Sigmoid colon (tissue), 6 donors: ENCODE measurements at regions not wholly inside any gene's neighbourhood (a gene's known extent, or its start where the extent isn't known, plus 50 kb on each side); places are given as distances from the start of the nearest gene placed in this dataset.

ENCODE experiments used
- DNase-seq: peaks from one replicate; pipeline ENCODE4 v3.0.0-alpha.2; 2019
- H3K27ac ChIP-seq, 4 donors: fragments of 200-600 bp; sonication (generic); one replicate each; pipeline ENCODE4 v1.5.1; 2016 to 2019; ENCODE audit warnings: mild to moderate bottlenecking in 1 of 4
- H3K27me3 ChIP-seq, 3 donors: fragments of 200-600 bp; sonication (generic); one replicate each; pipeline ENCODE4 v1.5.1; 2019; ENCODE audit warnings: mild to moderate bottlenecking in 1 of 3
- H3K36me3 ChIP-seq, 4 donors: fragments of 200-600 bp; sonication (generic); one replicate each; pipeline ENCODE4 v1.5.1; 2016 to 2019
- H3K4me1 ChIP-seq, 4 donors: fragments of 200-600 bp; sonication (generic); one replicate each; pipeline ENCODE4 v1.5.1; 2017 to 2019
- H3K4me3 ChIP-seq, 4 donors: fragments of 200-600 bp; sonication (generic); one replicate each; pipeline ENCODE4 v1.5.1; 2017 to 2019; ENCODE audit warnings: mild to moderate bottlenecking in 2 of 4, moderate library complexity in 1 of 4
- H3K9me3 ChIP-seq, 4 donors: fragments of 200-600 bp in 3 of 4; sonication (generic) in 3 of 4; one replicate each; pipeline versions ENCODE4 v1.5.1 to v1.6.1; 2013 to 2019
- EP300 ChIP-seq, 4 donors: sonication (generic); formaldehyde crosslinking; IDR thresholded peaks; one replicate each; pipeline ENCODE4 v1.6.1; 2017; ENCODE audit warnings: antibody characterized with exemption in 4 of 4
- POLR2A ChIP-seq, 2 donors: fragments of 450-650 bp; IDR thresholded peaks; one replicate each; pipeline ENCODE4 v1.6.1; 2016; ENCODE audit warnings: antibody characterized with exemption in 2 of 2, mild to moderate bottlenecking in 2 of 2, moderate library complexity in 2 of 2
- POLR2AphosphoS5 ChIP-seq, 4 donors: sonication (generic); formaldehyde crosslinking; IDR thresholded peaks; one replicate each; pipeline ENCODE4 v1.6.1; 2017; ENCODE audit warnings: antibody characterized with exemption in 4 of 4
- WGBS, 2 donors: extraction: QIAGEN DNeasy Blood & Tissue Kit; methylation state at CpG; one replicate each; pipeline ENCODE4 v1.1.7; 2013; 5-methylcytosine and 5-hydroxymethylcytosine counted together
- intact Hi-C: fragments of 100-400 bp; cut with DNase I; formaldehyde crosslinking; loops from one replicate; pipeline ENCODE4 v1.15.1; 2023
- TF ChIP-seq, protein P1 (sequence below), 4 experiments: fragments of 450-650 bp in 3 of 4; fragments of 200-600 bp in 1 of 4; IDR thresholded peaks; one replicate each; pipeline ENCODE4 v1.5.1; 2016 to 2019; ENCODE audit warnings: antibody characterized with exemption in 4 of 4, mild to moderate bottlenecking in 3 of 4, moderate library complexity in 2 of 4
- donor health status: healthy with polysubstance abuse.
- donor health status: healthy.

- no peaks in the 10 kb centered on the region for H3K36me3 ChIP-seq
- peaks cover 0 to 3% (median 0%) of the 10 kb centered on the region in 4 donors for H3K4me1 ChIP-seq
- H3K27me3 ChIP-seq, result no peaks in the 10 kb centered on the region
- 77 to 87% methylated on average over 5 of the region's 5 CpGs for WGBS, 2 donors
- TF ChIP-seq POLR2A (IDR thresholded peaks at IDR 0.05) (no peak), POLR2AphosphoS5 (IDR thresholded peaks at IDR 0.05) (no peak), EP300 (IDR thresholded peaks at IDR 0.05) (no peak)
- TF ChIP-seq, protein P1, sequence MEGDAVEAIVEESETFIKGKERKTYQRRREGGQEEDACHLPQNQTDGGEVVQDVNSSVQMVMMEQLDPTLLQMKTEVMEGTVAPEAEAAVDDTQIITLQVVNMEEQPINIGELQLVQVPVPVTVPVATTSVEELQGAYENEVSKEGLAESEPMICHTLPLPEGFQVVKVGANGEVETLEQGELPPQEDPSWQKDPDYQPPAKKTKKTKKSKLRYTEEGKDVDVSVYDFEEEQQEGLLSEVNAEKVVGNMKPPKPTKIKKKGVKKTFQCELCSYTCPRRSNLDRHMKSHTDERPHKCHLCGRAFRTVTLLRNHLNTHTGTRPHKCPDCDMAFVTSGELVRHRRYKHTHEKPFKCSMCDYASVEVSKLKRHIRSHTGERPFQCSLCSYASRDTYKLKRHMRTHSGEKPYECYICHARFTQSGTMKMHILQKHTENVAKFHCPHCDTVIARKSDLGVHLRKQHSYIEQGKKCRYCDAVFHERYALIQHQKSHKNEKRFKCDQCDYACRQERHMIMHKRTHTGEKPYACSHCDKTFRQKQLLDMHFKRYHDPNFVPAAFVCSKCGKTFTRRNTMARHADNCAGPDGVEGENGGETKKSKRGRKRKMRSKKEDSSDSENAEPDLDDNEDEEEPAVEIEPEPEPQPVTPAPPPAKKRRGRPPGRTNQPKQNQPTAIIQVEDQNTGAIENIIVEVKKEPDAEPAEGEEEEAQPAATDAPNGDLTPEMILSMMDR (IDR thresholded peaks at IDR 0.05), result no peak
- intact Hi-C loops, result no loop called here
- DNase-seq, result no peak
- H3K27ac ChIP-seq, result no peak overlapping the region
- no peak overlapping the region for H3K4me3 ChIP-seq
- no peaks in the 10 kb centered on the region for H3K9me3 ChIP-seq
Measured at GRCh38 chr9:22206833-22207232, 197.7 kb upstream of the CDKN2B start.

DNA sequence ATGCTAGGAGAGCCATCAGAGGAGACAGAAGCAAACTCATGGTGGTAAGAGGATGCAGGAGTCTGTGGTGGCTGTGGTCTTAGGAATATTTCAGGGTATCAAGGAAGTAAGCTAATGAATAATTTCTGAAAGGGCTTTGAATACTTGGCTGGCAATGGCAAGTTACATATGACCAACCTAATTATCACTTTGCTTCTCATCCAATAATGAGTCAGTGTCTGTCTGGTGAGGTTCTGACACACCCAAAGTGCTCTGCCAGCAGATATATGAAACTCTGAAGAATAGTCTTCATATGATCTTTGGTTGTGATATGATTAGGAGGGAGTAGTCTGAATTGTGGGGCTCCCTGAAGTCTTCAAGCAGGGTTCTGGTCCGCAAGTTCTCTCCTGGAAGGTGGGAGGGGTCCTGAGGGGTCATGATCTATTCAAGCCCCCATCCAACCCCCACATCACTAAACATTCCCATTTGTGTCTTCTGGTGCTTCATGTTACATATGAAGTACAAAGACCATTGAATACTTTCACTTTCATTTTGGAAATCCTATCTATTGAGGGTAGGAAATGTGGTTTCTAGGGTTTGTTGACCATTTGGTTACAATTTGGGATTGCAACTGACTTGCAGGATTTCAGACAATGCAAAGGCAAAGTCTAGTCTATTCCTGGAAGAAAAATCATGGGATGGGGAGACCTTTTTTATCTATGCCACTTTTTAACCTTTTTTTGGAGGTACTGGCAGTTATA lies 199.9 kb upstream of the CDKN2B start:
- Histone ChIP-seq H3K4me3 (no peak overlapping the region), H3K4me1 (peaks cover 0 to 6% (median 0%) of the 10 kb centered on the region in 4 donors), H3K27me3 (no peaks in the 10 kb centered on the region), H3K27ac (no peak overlapping the region), H3K36me3 (no peaks in the 10 kb centered on the region), H3K9me3 (no peaks in the 10 kb centered on the region)
- intact Hi-C loops, result no loop called here
- TF ChIP-seq POLR2A (IDR thresholded peaks at IDR 0.05) (no peak), POLR2AphosphoS5 (IDR thresholded peaks at IDR 0.05) (no peak), EP300 (IDR thresholded peaks at IDR 0.05) (no peak)
- TF ChIP-seq, protein P1 (IDR thresholded peaks at IDR 0.05), result no peak
- WGBS, 2 donors, result 90 to 98% methylated on average over 1 of the region's 1 CpG
- DNase-seq, result no peak

- Histone ChIP-seq H3K27ac (no peak overlapping the region), H3K9me3 (no peaks in the 10 kb centered on the region), H3K4me1 (peaks cover 0 to 6% (median 0%) of the 10 kb centered on the region in 4 donors), H3K4me3 (no peak overlapping the region), H3K27me3 (no peaks in the 10 kb centered on the region), H3K36me3 (no peaks in the 10 kb centered on the region)
- intact Hi-C loops, result no loop called here
- DNase-seq, result no peak
- WGBS, 2 donors, result 33 to 43% methylated on average over 1 of the region's 1 CpG
- no peak for TF ChIP-seq POLR2A (IDR thresholded peaks at IDR 0.05)
- no peak for TF ChIP-seq POLR2AphosphoS5 (IDR thresholded peaks at IDR 0.05)
- TF ChIP-seq EP300 (IDR thresholded peaks at IDR 0.05), result no peak
- TF ChIP-seq, protein P1 (IDR thresholded peaks at IDR 0.05), result no peak
Measured at GRCh38 chr9:22210262-22210661, 201.2 kb upstream of the CDKN2B start.

DNA sequence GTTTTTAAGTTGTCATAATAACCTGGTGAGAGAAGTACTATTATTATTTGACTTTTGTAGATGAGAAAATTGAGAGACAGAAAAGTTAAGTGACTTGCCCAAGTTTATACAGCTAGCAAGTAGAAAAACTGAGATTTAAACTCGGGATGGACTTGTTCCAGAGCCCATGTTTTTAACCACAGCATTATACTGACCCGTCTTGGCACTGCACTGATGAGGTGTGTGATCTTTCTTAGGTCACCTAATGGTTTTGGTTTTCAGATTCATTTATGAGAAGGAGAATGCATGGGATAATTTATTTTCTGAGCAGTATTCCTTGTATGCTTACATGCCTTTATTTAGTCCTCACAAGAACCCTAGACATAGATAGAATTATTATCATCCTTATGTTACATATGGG lies 201.8 kb upstream of the CDKN2B start:
- no peaks in the 10 kb centered on the region for H3K9me3 ChIP-seq
- H3K4me3 ChIP-seq, result no peak overlapping the region
- TF ChIP-seq, protein P1 (IDR thresholded peaks at IDR 0.05), result no peak
- no peak for TF ChIP-seq POLR2AphosphoS5 (IDR thresholded peaks at IDR 0.05)
- TF ChIP-seq EP300 (IDR thresholded peaks at IDR 0.05), result no peak
- TF ChIP-seq POLR2A (IDR thresholded peaks at IDR 0.05), result no peak
- 80 to 86% methylated on average over 2 of the region's 2 CpGs for WGBS, 2 donors
- no peaks in the 10 kb centered on the region for H3K27me3 ChIP-seq
- no peaks in the 10 kb centered on the region for H3K36me3 ChIP-seq
- no peak overlapping the region for H3K27ac ChIP-seq
- intact Hi-C loops, result no loop called here
- H3K4me1 ChIP-seq, result peaks cover 0 to 6% (median 0%) of the 10 kb centered on the region in 4 donors
- DNase-seq, result no peak
